Esophagus muscularis mucosa (tissue), 4 donors: ENCODE measurements at regions not wholly inside any gene's neighbourhood (a gene's known extent, or its start where the extent isn't known, plus 50 kb on each side); places are given as distances from the start of the nearest gene placed in this dataset.

ENCODE experiments used
- DNase-seq: peaks from one replicate; pipeline ENCODE4 v3.0.0-alpha.2; 2017; ENCODE audit errors: extremely low spot score
- H3K27ac ChIP-seq, 4 donors: fragments of 200-600 bp; sonication (generic); replicated peaks in 1 of 4; 1 replicate in 3 of 4; 2 replicates in 1 of 4; pipeline ENCODE4 v1.5.1; 2016 to 2019; ENCODE audit warnings: mild to moderate bottlenecking in 1 of 4
- H3K27me3 ChIP-seq, 4 donors: fragments of 200-600 bp; sonication (generic); one replicate each; pipeline versions ENCODE4 v1.5.1 to v1.6.0; 2016 to 2019
- H3K36me3 ChIP-seq, 4 donors: fragments of 200-600 bp; sonication (generic); one replicate each; pipeline ENCODE4 v1.5.1; 2016 to 2019
- H3K4me1 ChIP-seq, 4 donors: fragments of 200-600 bp; sonication (generic); one replicate each; pipeline ENCODE4 v1.5.1; 2016 to 2019
- H3K4me3 ChIP-seq, 4 donors: fragments of 200-600 bp; sonication (generic); 1 replicate in 2 of 4; 2 replicates in 2 of 4; pipeline ENCODE4 v1.5.1; 2016 to 2019; ENCODE audit warnings: mild to moderate bottlenecking in 4 of 4, moderate library complexity in 1 of 4
- H3K9me3 ChIP-seq, 4 donors: fragments of 200-600 bp; sonication (generic); 1 replicate in 3 of 4; 2 replicates in 1 of 4; pipeline ENCODE4 v1.5.1; 2016 to 2019
- EP300 ChIP-seq: sonication (generic); formaldehyde crosslinking; IDR thresholded peaks from one replicate; pipeline ENCODE4 v1.6.1; 2017; ENCODE audit warnings: antibody characterized with exemption
- POLR2A ChIP-seq: fragments of 450-650 bp; IDR thresholded peaks from one replicate; pipeline ENCODE4 v1.6.1; 2017; ENCODE audit warnings: antibody characterized with exemption, moderate library complexity, mild to moderate bottlenecking, low read depth
- POLR2AphosphoS5 ChIP-seq, 2 donors: sonication (generic); formaldehyde crosslinking; IDR thresholded peaks; one replicate each; pipeline ENCODE4 v1.6.1; 2017; ENCODE audit warnings: antibody characterized with exemption in 2 of 2
- WGBS: methylation state at CpG from one replicate; pipeline ENCODE4 v1.1.5; 2018; 5-methylcytosine and 5-hydroxymethylcytosine counted together
- intact Hi-C: fragments of 100-400 bp; cut with DNase I; formaldehyde crosslinking; loops from one replicate; pipeline ENCODE4 v1.15.1; 2023
- TF ChIP-seq, protein P1 (sequence below), 3 experiments: fragments of 200-600 bp in 2 of 3; fragments of 450-650 bp in 1 of 3; sonication (generic) in 2 of 3; IDR thresholded peaks; one replicate each; pipeline ENCODE4 v1.5.1; 2017 to 2019; ENCODE audit warnings: antibody characterized with exemption in 3 of 3, mild to moderate bottlenecking in 2 of 3, moderate library complexity in 1 of 3

- Histone ChIP-seq H3K9me3 (peaks cover 0 to 10% (median 3%) of the 10 kb centered on the region in 4 donors), H3K4me1 (no peaks in the 10 kb centered on the region), H3K4me3 (no peak overlapping the region), H3K36me3 (no peaks in the 10 kb centered on the region), H3K27ac (no peak overlapping the region), H3K27me3 (no peaks in the 10 kb centered on the region)
- no peak for DNase-seq
- intact Hi-C loops = no loop called here
- TF ChIP-seq, protein P1, sequence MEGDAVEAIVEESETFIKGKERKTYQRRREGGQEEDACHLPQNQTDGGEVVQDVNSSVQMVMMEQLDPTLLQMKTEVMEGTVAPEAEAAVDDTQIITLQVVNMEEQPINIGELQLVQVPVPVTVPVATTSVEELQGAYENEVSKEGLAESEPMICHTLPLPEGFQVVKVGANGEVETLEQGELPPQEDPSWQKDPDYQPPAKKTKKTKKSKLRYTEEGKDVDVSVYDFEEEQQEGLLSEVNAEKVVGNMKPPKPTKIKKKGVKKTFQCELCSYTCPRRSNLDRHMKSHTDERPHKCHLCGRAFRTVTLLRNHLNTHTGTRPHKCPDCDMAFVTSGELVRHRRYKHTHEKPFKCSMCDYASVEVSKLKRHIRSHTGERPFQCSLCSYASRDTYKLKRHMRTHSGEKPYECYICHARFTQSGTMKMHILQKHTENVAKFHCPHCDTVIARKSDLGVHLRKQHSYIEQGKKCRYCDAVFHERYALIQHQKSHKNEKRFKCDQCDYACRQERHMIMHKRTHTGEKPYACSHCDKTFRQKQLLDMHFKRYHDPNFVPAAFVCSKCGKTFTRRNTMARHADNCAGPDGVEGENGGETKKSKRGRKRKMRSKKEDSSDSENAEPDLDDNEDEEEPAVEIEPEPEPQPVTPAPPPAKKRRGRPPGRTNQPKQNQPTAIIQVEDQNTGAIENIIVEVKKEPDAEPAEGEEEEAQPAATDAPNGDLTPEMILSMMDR (IDR thresholded peaks at IDR 0.05) = no peak
- no peak for TF ChIP-seq EP300
- WGBS = 66% methylated on average over 4 of the region's 4 CpGs
Observed at GRCh38 chr11:29214833-29215232, 802.0 kb downstream of the KCNA4 start.

DNA sequence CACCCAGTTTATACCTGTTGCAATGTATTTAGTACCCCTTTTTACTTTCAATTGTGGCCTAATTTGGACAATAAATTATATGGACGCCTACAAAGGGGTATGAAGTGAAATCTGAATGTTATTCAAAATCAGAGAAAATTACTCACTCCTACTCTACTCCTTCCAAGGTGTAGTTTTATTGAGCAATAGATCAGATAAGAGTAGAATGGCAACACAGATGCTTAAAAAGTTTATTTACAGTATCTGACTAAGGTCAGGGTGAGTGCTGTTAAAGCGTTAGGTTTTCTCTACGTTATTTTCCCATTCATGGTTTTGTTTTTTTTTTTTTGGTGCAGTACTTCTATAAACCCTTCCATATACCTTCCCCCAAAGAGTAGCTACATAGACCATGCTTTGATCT, 805.6 kb downstream of the KCNA4 start:
- no peaks in the 10 kb centered on the region for H3K36me3 ChIP-seq
- no peaks in the 10 kb centered on the region for H3K4me1 ChIP-seq
- intact Hi-C loops = no loop called here
- WGBS = 76% methylated on average over 3 of the region's 3 CpGs
- no peak for TF ChIP-seq POLR2A
- TF ChIP-seq, protein P1 (IDR thresholded peaks at IDR 0.05) = no peak
- no peak for TF ChIP-seq EP300
- TF ChIP-seq POLR2AphosphoS5 (IDR thresholded peaks at IDR 0.05) = no peak
- H3K27ac ChIP-seq = no peak overlapping the region
- no peak overlapping the region for H3K4me3 ChIP-seq
- no peaks in the 10 kb centered on the region for H3K9me3 ChIP-seq
- no peaks in the 10 kb centered on the region for H3K27me3 ChIP-seq
- DNase-seq = no peak

- DNase-seq = no peak
- intact Hi-C loops = no loop called here
- no peaks in the 10 kb centered on the region for H3K9me3 ChIP-seq
- no peak overlapping the region for H3K27ac ChIP-seq
- H3K4me1 ChIP-seq = no peaks in the 10 kb centered on the region
- no peak overlapping the region for H3K4me3 ChIP-seq
- no peak for TF ChIP-seq POLR2A
- TF ChIP-seq, protein P1 (IDR thresholded peaks at IDR 0.05) = no peak
- TF ChIP-seq EP300 = no peak
- TF ChIP-seq POLR2AphosphoS5 (IDR thresholded peaks at IDR 0.05) = no peak
- no peaks in the 10 kb centered on the region for H3K36me3 ChIP-seq
- no peaks in the 10 kb centered on the region for H3K27me3 ChIP-seq
- WGBS = 93% methylated on average over 2 of the region's 2 CpGs
Observed at GRCh38 chr11:29210426-29210825, 806.4 kb downstream of the KCNA4 start.

GRCh38 chr11:29208117-29208516, 808.7 kb downstream of the KCNA4 start:
- WGBS = 78% methylated on average over 2 of the region's 2 CpGs
- no peaks in the 10 kb centered on the region for H3K27me3 ChIP-seq
- H3K9me3 ChIP-seq = no peaks in the 10 kb centered on the region
- no peaks in the 10 kb centered on the region for H3K36me3 ChIP-seq
- intact Hi-C loops = no loop called here
- H3K4me1 ChIP-seq = no peaks in the 10 kb centered on the region
- no peak for DNase-seq
- TF ChIP-seq POLR2AphosphoS5 (IDR thresholded peaks at IDR 0.05) (no peak), POLR2A (no peak), EP300 (no peak)
- TF ChIP-seq, protein P1 (IDR thresholded peaks at IDR 0.05) = no peak
- no peak overlapping the region for H3K4me3 ChIP-seq
- H3K27ac ChIP-seq = no peak overlapping the region

DNA sequence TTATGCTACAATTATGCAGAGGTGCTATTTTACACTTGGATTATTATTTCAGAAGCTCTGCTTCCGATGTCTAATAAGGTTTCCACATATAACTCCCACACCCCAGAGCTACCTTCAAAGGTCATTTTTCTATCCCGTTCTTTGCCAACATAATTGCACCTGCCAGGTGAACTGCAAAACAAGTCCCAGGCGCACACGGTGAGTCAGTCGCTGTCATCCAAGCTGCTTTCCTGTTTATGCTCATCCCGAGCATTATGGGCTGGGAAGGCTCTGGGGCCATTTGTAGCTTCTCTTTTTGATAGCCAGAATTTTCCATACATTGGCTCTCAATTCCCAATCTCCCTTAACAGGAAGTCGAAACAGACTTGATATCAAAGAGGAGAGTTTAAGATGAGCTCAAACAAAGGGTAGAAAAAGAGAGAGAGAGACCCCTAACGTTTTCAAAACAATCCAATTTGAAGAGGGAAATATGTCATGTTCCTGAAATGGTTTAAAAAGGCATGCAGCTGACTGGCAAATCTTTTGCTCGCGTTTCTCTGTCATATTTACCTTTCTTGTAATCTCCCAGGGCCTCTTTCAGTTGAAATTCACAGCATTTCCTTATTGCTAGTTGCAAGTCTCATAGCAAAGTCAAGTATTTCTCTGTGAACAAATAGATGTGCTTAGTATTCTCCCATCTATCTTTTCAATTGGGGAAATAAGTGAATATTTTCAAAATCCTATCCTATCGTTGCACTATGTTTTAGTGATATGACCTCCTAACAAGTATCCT, 815.9 kb downstream of the KCNA4 start:
- WGBS = 69% methylated on average over 11 of the region's 11 CpGs
- Histone ChIP-seq H3K9me3 (no peaks in the 10 kb centered on the region), H3K27me3 (no peaks in the 10 kb centered on the region), H3K27ac (no peak overlapping the region), H3K4me1 (no peaks in the 10 kb centered on the region), H3K36me3 (no peaks in the 10 kb centered on the region), H3K4me3 (no peak overlapping the region)
- DNase-seq = no peak
- intact Hi-C loops = no loop called here
- TF ChIP-seq, protein P1 (IDR thresholded peaks at IDR 0.05) = no peak
- TF ChIP-seq POLR2AphosphoS5 (IDR thresholded peaks at IDR 0.05) (no peak), POLR2A (no peak), EP300 (no peak)
